Gastrocnemius medialis (tissue), 4 donors: ENCODE measurements at regions not wholly inside any gene's neighbourhood (a gene's known extent, or its start where the extent isn't known, plus 50 kb on each side); places are given as distances from the start of the nearest gene placed in this dataset.

Experiments used
- POLR2A ChIP-seq, 2 donors: fragments of 450-650 bp; IDR thresholded peaks; one replicate each; pipeline ENCODE4 v1.6.1; 2017; ENCODE audit warnings: antibody characterized with exemption in 2 of 2, mild to moderate bottlenecking in 2 of 2, moderate library complexity in 2 of 2
- TF ChIP-seq, protein P1 (sequence below), 5 experiments: fragments of 450-650 bp in 3 of 5; fragments of 200-600 bp in 2 of 5; sonication (generic) in 2 of 5; IDR thresholded peaks in 4 of 5; conservative IDR thresholded peaks in 1 of 5; 1 replicate in 4 of 5; 2 replicates in 1 of 5; pipeline ENCODE4 v1.5.1; 2016 to 2019; ENCODE audit warnings: antibody characterized with exemption in 5 of 5, mild to moderate bottlenecking in 3 of 5, moderate library complexity in 3 of 5

DNA sequence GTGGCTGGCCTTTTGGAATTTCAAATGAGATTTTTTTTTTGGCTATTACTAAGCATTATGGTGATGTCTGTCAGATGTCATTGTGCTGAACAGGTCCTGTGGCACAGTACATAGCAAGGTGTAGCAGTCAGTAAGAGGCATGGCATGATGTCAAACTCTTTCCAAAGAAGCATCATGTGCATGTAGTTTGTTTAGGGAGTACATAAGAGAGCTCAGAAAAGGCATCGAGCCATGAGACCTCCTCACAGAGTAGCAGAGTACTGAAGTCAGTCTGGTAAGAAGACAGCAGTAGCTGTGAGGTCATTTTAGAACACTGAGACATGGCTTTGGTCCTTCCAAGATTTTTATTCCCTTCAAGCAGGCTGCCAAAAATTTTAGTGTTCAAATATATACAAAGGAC, 134.9 kb upstream of the SPRED1 start:
- TF ChIP-seq, protein P1, sequence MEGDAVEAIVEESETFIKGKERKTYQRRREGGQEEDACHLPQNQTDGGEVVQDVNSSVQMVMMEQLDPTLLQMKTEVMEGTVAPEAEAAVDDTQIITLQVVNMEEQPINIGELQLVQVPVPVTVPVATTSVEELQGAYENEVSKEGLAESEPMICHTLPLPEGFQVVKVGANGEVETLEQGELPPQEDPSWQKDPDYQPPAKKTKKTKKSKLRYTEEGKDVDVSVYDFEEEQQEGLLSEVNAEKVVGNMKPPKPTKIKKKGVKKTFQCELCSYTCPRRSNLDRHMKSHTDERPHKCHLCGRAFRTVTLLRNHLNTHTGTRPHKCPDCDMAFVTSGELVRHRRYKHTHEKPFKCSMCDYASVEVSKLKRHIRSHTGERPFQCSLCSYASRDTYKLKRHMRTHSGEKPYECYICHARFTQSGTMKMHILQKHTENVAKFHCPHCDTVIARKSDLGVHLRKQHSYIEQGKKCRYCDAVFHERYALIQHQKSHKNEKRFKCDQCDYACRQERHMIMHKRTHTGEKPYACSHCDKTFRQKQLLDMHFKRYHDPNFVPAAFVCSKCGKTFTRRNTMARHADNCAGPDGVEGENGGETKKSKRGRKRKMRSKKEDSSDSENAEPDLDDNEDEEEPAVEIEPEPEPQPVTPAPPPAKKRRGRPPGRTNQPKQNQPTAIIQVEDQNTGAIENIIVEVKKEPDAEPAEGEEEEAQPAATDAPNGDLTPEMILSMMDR (IDR thresholded peaks at IDR 0.05 in 4 of 5, conservative IDR thresholded peaks at IDR 0.05 in 1 of 5): no peak
- no peak for TF ChIP-seq POLR2A (IDR thresholded peaks at IDR 0.05)
